ENCODE measurements at regions not wholly inside any gene's neighbourhood (a gene's known extent, or its start where the extent isn't known, plus 50 kb on each side); places are given as distances from the start of the nearest gene placed in this dataset.

- TF ChIP-seq CTCF (IDR thresholded peaks at IDR 0.05) (no peak), POLR2A (IDR thresholded peaks at IDR 0.05) (no peak), POLR2AphosphoS5 (IDR thresholded peaks at IDR 0.05) (no peak)
These were observed 292.3 kb downstream of the DTWD2 start for GRCh38 chr5:118696076-118696475.
